ENCODE measurements at regions not wholly inside any gene's neighbourhood (a gene's known extent, or its start where the extent isn't known, plus 50 kb on each side); places are given as distances from the start of the nearest gene placed in this dataset.

GRCh38 chr10:10460451-10460850 lies 557.2 kb upstream of the CELF2 start:
- H3K36me3 ChIP-seq, result no peaks in the 10 kb centered on the region
- no peaks in the 10 kb centered on the region for H3K9me3 ChIP-seq
- no peaks in the 10 kb centered on the region for H3K27me3 ChIP-seq
- DNase-seq (ENCODE audit: low spot score), result no peak
- H3K4me1 ChIP-seq, result no peaks in the 10 kb centered on the region
- no peak overlapping the region for H3K4me3 ChIP-seq
- no peak for TF ChIP-seq CTCF (IDR thresholded peaks at IDR 0.05)
- no peak overlapping the region for H3K27ac ChIP-seq

- TF ChIP-seq CTCF (IDR thresholded peaks at IDR 0.05), result no peak
- Histone ChIP-seq H3K27me3 (no peaks in the 10 kb centered on the region), H3K4me3 (no peak overlapping the region), H3K4me1 (no peaks in the 10 kb centered on the region), H3K27ac (no peak overlapping the region), H3K9me3 (no peaks in the 10 kb centered on the region), H3K36me3 (no peaks in the 10 kb centered on the region)
- no peak for DNase-seq (ENCODE audit: low spot score)
These were observed 555.3 kb upstream of the CELF2 start for GRCh38 chr10:10462151-10462941.

GRCh38 chr10:10471758-10472157 lies 545.9 kb upstream of the CELF2 start:
- Histone ChIP-seq H3K27ac (no peak overlapping the region), H3K4me1 (no peaks in the 10 kb centered on the region), H3K9me3 (peaks cover 0 to 16% of the 10 kb centered on the region in 2 donors), H3K36me3 (no peaks in the 10 kb centered on the region), H3K27me3 (no peaks in the 10 kb centered on the region), H3K4me3 (no peak overlapping the region)
- TF ChIP-seq CTCF (IDR thresholded peaks at IDR 0.05), result no peak
- DNase-seq (ENCODE audit: low spot score), result no peak

GRCh38 chr10:10475812-10476211 lies 541.9 kb upstream of the CELF2 start:
- no peaks in the 10 kb centered on the region for H3K27me3 ChIP-seq
- H3K36me3 ChIP-seq, result no peaks in the 10 kb centered on the region
- no peak for TF ChIP-seq CTCF (IDR thresholded peaks at IDR 0.05)
- peaks cover 0 to 16% of the 10 kb centered on the region in 2 donors for H3K9me3 ChIP-seq
- no peaks in the 10 kb centered on the region for H3K4me1 ChIP-seq
- no peak overlapping the region for H3K4me3 ChIP-seq
- DNase-seq (ENCODE audit: low spot score), result no peak
- no peak overlapping the region for H3K27ac ChIP-seq

- Histone ChIP-seq H3K9me3 (peaks cover 0 to 2% of the 10 kb centered on the region in 2 donors), H3K36me3 (no peaks in the 10 kb centered on the region), H3K27ac (no peak overlapping the region), H3K4me3 (no peak overlapping the region), H3K4me1 (no peaks in the 10 kb centered on the region), H3K27me3 (no peaks in the 10 kb centered on the region)
- no peak for DNase-seq (ENCODE audit: low spot score)
- TF ChIP-seq CTCF (IDR thresholded peaks at IDR 0.05), result no peak
These were observed 539.8 kb upstream of the CELF2 start for GRCh38 chr10:10477844-10478243.

- H3K4me1 ChIP-seq, result no peaks in the 10 kb centered on the region
- H3K27ac ChIP-seq, result no peak overlapping the region
- H3K4me3 ChIP-seq, result no peak overlapping the region
- H3K27me3 ChIP-seq, result no peaks in the 10 kb centered on the region
- TF ChIP-seq CTCF (IDR thresholded peaks at IDR 0.05), result no peak
- H3K36me3 ChIP-seq, result no peaks in the 10 kb centered on the region
- H3K9me3 ChIP-seq, result no peaks in the 10 kb centered on the region
- DNase-seq (ENCODE audit: low spot score), result no peak
These were observed 538.2 kb upstream of the CELF2 start for GRCh38 chr10:10479465-10479864.

Data from right atrium auricular region (tissue), 2 donors.